A673 (cell line): ENCODE measurements at regions not wholly inside any gene's neighbourhood (a gene's known extent, or its start where the extent isn't known, plus 50 kb on each side); places are given as distances from the start of the nearest gene placed in this dataset.

Experiments
- EZH2 ChIP-seq: fragments of 200-600 bp; sonication (generic); IDR thresholded peaks from 2 replicates; pipeline ENCODE4 v1.6.1; 2017; ENCODE audit warnings: borderline replicate concordance, low read depth, mild to moderate bottlenecking, mixed read lengths, antibody characterized with exemption, low read length; ENCODE audit not compliant: poor library complexity, severe bottlenecking
- TF ChIP-seq, protein P1 (sequence below): fragments of 300-800, 200-600 bp; sonication (generic); conservative IDR thresholded peaks from 2 replicates; pipeline ENCODE4 v1.5.1; 2017; ENCODE audit warnings: low read depth, mild to moderate bottlenecking, antibody characterized with exemption, low read length, moderate library complexity, mixed read lengths

DNA sequence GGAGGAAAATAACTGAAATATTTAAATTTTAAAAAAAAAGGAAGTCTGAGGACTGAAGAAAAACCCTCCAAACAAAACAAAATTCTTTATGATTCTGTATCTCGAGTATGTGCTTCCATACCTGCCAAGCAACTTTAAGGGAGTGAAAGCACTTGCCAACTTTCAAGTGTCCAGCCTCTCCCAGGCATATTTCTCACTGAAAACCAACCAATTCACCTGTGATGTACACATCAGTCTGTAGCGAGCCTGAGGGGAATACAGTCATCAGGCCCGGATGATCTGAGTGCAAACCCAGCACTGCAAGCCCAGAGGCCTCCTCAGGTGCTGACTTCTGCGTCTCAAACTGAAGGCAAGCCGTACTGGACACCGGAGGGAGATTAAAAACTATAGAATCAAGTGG, 164.8 kb upstream of the NT5E start:
- TF ChIP-seq, protein P1, sequence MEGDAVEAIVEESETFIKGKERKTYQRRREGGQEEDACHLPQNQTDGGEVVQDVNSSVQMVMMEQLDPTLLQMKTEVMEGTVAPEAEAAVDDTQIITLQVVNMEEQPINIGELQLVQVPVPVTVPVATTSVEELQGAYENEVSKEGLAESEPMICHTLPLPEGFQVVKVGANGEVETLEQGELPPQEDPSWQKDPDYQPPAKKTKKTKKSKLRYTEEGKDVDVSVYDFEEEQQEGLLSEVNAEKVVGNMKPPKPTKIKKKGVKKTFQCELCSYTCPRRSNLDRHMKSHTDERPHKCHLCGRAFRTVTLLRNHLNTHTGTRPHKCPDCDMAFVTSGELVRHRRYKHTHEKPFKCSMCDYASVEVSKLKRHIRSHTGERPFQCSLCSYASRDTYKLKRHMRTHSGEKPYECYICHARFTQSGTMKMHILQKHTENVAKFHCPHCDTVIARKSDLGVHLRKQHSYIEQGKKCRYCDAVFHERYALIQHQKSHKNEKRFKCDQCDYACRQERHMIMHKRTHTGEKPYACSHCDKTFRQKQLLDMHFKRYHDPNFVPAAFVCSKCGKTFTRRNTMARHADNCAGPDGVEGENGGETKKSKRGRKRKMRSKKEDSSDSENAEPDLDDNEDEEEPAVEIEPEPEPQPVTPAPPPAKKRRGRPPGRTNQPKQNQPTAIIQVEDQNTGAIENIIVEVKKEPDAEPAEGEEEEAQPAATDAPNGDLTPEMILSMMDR: no peak
- TF ChIP-seq EZH2: no peak
